RWPE1 (cell line): ENCODE measurements at regions not wholly inside any gene's neighbourhood (a gene's known extent, or its start where the extent isn't known, plus 50 kb on each side); places are given as distances from the start of the nearest gene placed in this dataset.

Experiments
- CTCF ChIA-PET: fragments of 350-600 bp; sonication (Branson Sonifier 250); formaldehyde crosslinking; extraction: SDS; loops from one replicate; lab custom pipeline; 2021; lab: Yijun Ruan, JAX
- POLR2A ChIA-PET: fragments of 400-600 bp; formaldehyde crosslinking; extraction: SDS; loops from one replicate; lab custom pipeline; 2020; ENCODE audit warnings: antibody characterized with exemption; ENCODE audit not compliant: low non-redundant PET; lab: Yijun Ruan, JAX
- DNase-seq: peaks from one replicate; pipeline ENCODE4 v3.0.0; 2012; ENCODE audit warnings: low spot score
- H3K27ac ChIP-seq: fragments of 450-650 bp; 2 replicates; pipeline ENCODE4 v1.5.1; 2017
- CTCF ChIP-seq: fragments of 450-650 bp; conservative IDR thresholded peaks from 2 replicates; pipeline ENCODE4 v1.5.1; 2017; ENCODE audit warnings: low read depth, mild to moderate bottlenecking

GRCh38 chr4:81745050-81745449, 273.3 kb upstream of the RASGEF1B start:
- DNase-seq: no peak
- TF ChIP-seq CTCF: no peak
- H3K27ac ChIP-seq: no peak overlapping the region
- ChIA-PET POLR2A (no interaction called here), CTCF (interaction anchor here (0.6 kb wide), 1 partner anchor 168 kb away, joined by 3 read pairs; no protein-coding TSS in a partner anchor)

- no peak for DNase-seq
- CTCF ChIA-PET: interaction anchor here (0.7 kb wide), 1 partner anchor 169 kb away, joined by 3 read pairs; no protein-coding TSS in a partner anchor
- H3K27ac ChIP-seq: no peak overlapping the region
- no peak for TF ChIP-seq CTCF
- POLR2A ChIA-PET: no interaction called here
These were observed 272.2 kb upstream of the RASGEF1B start for GRCh38 chr4:81743731-81744435.

- no peak overlapping the region for H3K27ac ChIP-seq
- TF ChIP-seq CTCF: no peak
- no peak for DNase-seq
- POLR2A ChIA-PET: no interaction called here
- CTCF ChIA-PET: interaction anchor here (0.6 kb wide), 1 partner anchor 656 kb away, joined by 3 read pairs; no protein-coding TSS in a partner anchor
These were observed 268.8 kb upstream of the RASGEF1B start for GRCh38 chr4:81740487-81740886.

- no peak overlapping the region for H3K27ac ChIP-seq
- ChIA-PET CTCF (no interaction called here), POLR2A (no interaction called here)
- DNase-seq: no peak
- no peak for TF ChIP-seq CTCF
These were observed 267.2 kb upstream of the RASGEF1B start for GRCh38 chr4:81738891-81739290.

- H3K27ac ChIP-seq: no peak overlapping the region
- POLR2A ChIA-PET: no interaction called here
- TF ChIP-seq CTCF: no peak
- CTCF ChIA-PET: no interaction called here
- no peak for DNase-seq
These were observed 266.3 kb upstream of the RASGEF1B start for GRCh38 chr4:81737865-81738559.

- POLR2A ChIA-PET: no interaction called here
- no peak for TF ChIP-seq CTCF
- DNase-seq: no peak
- no peak overlapping the region for H3K27ac ChIP-seq
- CTCF ChIA-PET: interaction anchor here (0.6 to 0.7 kb wide), 3 partner anchors 401 to 1586 kb away, joined by 3 read pairs; no protein-coding TSS in a partner anchor
These were observed 264.6 kb upstream of the RASGEF1B start for GRCh38 chr4:81736324-81736723.
